A172 (cell line): ENCODE measurements at regions not wholly inside any gene's neighbourhood (a gene's known extent, or its start where the extent isn't known, plus 50 kb on each side); places are given as distances from the start of the nearest gene placed in this dataset.

Experiments
- DNase-seq: peaks from one replicate; pipeline ENCODE4 v3.0.0-alpha.2; 2015; ENCODE audit warnings: low spot score

DNA sequence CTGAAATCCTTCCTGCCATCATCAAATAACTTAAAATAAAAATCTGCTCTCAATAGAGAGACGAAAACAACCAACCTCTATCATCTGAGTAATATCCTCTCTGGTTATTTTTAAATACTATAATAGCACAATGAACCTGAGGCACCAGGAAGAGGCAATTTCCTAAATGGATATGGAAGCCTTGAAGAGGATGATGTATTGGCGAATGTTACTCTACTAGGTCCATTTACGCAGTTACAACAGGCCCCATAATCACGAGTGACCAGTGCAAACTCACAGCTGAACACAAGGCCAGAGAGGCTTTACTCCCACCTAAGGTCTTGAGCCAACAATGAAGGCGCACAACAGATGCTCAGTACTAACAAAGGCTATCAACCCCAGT is 678.8 kb upstream of the NR3C2 start:
- no peak for DNase-seq

DNA sequence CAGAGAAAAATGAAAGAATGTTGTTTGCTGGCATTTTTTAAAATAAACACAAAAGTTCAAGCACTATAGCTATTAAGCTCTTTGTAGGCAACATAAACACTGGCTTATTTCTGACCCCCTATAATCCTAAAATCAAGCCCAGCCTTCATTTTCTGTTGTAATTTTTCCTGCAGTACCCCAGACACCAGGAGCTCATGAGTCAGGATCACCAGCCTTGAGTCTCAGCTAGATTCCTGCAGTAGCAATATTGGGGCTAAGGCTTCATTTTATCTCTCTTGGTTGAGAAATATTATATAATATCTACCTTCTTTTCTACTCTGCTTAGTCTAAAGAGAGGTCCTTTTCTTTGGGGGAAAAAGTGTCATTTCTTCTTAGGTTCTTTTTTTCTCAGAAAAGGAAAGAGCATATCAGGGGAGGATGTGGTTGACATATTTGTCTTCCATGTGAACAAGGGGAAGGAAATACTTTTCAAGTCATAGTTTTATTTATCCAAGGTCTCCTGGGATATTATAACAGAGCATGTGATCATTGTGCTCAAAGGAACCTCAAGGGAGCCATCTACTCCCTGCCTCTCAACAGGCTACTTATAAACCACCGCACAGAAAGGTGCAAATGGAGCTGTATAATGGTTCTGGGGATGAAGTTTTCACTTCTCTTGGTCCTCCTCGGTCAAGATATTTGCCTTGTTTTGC is 678.3 kb upstream of the NR3C2 start:
- DNase-seq = peak; percentile 23

DNA sequence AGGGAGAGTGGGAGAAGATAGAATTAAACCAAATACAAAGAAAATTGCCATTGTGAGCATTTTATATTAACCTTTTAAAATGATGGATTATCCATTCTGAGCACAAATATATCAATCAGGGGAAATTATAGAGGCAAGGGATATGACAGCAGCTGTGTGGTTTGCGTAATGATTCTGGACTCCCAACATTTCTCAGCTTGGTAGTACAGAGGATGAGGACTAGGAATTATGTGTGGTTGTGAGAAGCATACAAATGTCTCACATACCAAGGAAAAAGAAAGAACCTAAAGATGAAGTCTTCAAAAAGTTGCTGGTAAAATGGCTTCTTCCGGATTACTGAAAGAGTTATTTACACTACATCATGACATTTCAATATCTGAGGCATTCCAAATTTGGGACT is 674.6 kb upstream of the NR3C2 start:
- no peak for DNase-seq

DNA sequence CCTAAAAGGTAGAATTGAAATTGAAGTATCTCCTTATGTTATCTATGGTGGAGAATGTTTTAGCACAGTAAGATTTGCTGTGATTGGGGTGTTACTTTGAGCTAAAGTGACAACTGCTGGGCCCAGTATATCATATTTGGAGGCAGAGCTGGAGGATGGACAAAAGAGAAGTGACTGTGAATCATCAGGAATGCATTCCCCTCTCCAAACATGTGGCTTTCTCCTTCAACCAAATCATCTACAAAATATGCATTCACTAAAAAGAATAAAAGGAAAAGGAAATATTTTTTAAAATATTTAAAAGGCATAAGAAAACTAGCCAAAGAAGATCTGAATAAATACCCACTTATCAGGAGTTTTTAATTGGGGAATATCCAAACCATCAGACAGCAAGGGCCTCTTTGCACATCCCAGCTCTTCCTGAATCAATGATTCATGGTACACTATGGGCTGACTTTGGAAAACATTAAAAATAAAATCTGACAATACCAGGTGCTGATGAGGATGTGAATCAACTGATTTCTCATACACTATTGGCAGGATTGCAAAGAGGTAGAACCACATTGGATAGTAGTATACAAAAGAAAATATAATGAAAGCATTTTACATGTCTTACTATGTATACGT is 671.7 kb upstream of the NR3C2 start:
- DNase-seq = peak; percentile 84

DNA sequence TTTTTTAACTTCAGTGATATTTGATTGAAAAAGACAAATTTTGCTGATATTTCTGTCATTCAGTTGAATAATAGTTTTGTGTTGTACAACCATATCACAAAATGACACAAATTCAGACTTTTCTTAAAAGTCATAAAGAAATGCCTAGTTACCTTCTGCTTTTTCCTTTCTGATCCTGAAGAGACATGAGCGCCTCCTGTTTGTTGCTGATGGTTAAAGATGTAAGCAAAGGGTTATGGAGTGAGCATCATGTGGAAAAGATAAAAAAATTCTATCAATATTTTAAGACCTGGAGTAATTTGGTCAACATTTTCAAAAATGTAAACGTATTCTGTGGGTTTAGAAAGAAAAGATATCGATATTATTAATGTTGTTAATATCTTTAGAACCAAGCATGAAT is 669.9 kb upstream of the NR3C2 start:
- DNase-seq = no peak

DNA sequence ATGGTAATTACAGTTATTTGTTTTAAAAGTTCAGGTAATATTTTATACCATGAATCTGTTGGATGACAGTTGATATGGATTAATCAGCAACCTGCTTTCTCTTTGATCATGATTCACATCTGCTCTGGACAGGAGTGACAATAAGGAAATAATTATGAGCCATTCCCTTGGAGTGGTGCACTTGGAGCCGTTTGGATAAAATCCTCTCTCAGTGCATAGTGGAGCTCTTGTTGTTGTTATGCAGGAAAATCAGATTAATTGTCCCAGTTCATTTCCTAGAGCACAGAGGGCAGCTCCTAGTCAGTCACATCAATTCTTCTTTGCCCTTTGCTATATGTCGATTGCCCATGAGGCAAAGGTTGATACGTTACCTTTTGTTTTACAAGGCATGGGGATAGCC is 668.3 kb upstream of the NR3C2 start:
- DNase-seq = no peak

DNA sequence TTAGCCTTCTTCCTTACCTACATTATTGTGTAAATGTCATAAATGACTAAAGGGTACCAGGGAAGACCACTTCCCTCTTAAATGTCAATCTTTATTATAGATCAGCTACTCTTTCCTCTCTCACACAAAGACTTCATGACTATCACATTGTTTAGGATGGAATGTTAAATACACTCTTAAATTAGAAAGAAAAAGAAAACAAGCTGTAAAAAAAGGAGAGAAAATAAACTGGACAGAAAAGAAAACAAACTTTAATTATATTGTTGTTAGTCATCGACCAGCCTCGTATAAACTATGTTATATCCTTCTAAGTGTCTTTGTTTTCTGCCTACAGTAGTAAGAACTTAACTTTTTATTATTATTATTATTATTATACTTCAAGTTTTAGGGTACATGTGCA is 666.4 kb upstream of the NR3C2 start:
- peak; percentile 24 for DNase-seq

DNA sequence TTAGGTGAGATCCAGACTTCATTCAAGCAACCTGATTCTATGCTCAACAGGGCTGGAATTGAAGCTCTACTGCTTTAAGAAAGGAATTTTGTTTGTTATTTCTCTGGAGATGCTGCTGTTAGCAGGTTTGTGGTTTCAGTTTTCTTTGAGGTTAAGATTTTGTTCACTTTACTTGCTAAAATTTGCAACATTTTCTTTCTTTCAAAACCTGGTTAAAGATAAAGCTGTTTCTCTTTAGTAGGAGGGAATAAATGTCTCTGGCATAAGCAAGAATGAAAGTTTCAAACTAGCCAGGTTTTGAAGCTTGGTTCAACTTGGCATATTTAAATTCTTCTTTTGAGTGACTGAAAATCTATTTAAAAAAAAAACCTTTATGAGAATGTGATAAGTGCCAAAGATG is 660.6 kb upstream of the NR3C2 start:
- no peak for DNase-seq

DNA sequence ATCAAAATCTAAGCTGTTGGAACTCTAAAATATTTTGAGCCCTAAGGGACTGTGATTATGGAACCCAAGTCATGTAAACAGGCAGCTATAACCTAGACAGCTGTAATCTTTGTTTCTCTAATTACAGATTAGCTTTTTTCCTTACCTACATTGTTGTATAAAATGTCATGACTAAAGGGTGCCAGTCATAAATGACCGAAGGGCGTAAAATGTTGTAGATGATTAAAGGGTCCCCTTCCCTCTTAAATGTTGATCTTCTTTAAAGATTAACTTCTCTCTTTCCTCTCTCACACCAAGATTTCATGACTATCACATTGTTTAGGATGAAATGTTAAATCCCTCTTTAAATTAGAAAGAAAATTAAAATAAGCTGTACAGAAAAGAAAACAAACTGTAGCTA is 659.4 kb upstream of the NR3C2 start:
- DNase-seq = no peak

DNA sequence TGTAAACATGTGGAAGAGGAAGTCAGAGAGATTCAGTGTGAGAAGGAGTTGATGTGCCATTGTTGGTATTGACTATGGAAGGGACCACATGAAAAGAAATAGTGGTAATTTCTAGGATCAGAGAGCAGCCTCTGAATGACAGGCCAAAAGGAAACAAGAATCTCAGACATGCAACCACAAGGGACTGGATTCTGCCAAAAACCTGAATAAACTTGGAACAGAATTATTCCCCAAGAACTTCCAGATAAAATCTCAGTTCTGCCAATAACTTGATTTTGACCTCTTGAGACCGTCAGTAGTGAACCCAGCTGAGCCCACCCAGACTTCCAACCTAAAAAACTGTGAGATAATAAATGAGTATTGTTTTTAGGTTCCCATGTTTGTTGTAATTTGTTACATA is 653.6 kb upstream of the NR3C2 start:
- no peak for DNase-seq

DNA sequence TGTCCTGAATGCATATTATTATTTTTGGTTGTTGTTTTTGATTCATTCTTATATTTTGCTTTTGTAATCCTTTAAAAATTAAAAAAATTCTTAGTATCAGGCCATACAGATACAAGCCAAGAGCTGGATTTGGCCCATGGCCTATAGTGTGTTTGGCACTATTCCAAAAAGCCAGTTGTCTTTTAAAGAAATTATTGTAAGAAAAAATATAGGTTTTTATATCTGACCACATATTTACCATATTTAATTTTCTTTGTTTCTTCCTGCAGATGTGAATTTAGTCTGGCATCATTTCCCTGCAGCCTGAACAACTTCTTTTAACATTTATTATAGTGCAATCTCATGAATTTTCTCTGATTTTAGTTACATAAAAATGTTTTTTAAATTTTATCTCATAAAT is 652.8 kb upstream of the NR3C2 start:
- no peak for DNase-seq

DNA sequence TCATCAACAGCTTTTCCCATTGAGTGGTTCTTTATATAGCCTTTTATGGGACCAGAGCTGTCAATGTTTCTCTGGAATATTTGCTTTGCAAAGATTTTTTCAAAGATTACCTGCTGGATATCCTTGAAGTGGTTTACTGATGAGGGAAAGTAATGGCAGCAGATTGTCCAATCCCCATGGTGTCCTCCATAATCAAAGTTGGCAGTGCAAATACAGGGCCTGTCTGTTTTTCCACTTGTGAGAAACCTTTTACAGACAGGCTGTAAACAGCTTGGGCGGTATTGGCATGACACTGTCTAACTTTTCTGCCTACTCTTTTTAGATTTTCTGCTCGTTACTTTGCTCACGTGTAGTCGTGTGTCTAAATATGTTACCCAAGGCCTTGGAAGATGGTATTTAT is 641.9 kb upstream of the NR3C2 start:
- DNase-seq = no peak

DNA sequence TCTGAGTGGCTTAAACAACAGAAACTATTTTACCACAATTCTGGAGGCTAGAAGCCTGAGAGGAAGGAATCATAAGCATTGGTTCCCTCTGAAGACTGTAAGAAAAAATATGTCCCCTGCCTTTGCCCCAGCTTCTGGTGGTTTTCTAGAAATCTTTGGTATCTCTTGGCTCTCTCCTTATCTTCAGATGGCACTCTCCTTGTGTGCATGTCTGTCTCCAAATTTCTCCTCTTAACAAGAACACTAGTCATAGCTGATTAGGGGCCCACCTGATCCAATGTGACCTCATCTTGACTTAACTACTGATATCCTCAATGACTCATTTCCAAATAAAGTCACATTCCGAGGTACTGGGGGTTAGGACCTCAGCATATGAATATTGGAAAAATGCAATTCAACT is 635.0 kb upstream of the NR3C2 start:
- peak; percentile 43 for DNase-seq

DNA sequence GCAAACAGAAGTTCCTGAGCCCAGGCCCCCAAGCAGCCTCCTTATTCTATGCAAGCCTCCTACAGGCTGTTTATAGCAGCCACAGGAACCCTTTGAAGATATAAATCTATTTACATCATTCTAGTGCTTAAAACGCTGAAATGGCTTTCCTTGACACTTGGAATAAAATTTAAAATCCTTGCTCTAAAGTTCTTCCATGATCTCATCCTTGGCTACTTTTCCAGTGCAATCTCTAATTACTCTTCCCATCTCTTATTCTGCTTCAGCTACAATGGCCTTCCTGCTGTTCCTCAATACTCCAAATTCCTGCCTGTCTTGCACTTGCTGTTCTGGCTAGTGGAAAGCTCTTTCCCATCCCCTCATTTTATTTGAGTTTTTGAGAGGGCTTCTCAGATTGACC is 634.2 kb upstream of the NR3C2 start:
- no peak for DNase-seq

DNA sequence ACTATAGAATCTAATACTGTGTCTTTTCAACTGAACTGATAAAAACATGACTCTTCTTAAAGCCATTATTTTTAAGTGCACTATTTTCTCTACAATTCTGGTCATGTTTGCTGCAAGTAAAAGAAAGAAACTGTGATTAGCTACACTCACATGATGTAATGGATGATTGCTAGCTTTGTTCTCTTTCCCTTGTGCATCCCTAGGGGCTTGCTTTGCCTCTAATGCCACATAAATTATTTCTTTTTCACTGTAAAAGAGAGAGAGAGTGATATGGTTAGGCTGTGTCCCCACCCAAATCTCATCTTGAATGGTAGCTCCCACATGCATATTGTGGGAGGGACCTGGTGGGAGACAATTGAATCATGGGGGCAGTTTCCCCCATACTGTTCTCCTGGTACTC is 630.2 kb upstream of the NR3C2 start:
- DNase-seq = no peak

DNA sequence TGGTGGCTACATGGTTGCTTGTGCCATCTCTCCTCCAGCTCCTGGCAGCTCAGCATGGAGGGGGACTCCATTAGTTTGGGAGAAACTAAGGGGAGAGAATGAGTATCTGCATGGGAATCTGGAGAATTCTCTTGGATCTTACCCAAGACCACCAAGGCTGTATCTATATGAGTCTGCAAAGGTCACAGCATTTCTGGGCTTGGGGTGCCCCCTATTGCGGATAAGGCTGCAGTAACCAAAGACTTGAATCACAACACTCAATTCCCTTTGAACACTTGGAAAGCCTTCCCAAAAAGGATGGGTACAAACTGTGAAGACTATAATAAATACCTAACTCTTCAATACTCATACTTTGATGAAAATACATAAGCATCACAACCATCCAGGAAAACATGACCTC is 623.5 kb upstream of the NR3C2 start:
- no peak for DNase-seq

DNA sequence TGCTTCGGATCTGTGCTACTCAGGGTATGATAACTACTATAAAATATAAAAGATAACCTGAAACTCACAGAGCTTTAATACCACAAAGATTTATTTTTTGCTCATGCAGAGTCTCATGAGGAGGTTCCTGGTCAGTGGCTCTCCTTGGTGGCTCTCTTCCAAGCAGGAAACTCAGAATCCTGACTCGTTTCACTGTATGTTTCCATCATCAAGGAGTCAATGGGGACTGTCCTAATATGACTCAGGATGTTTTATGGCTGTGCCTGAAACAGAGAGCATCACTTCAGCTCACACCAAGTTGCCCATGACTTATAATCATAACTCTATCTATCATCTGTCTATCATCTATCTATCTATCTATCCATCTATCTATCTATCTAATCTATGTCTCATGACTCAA is 620.8 kb upstream of the NR3C2 start:
- peak; percentile 2 for DNase-seq

DNA sequence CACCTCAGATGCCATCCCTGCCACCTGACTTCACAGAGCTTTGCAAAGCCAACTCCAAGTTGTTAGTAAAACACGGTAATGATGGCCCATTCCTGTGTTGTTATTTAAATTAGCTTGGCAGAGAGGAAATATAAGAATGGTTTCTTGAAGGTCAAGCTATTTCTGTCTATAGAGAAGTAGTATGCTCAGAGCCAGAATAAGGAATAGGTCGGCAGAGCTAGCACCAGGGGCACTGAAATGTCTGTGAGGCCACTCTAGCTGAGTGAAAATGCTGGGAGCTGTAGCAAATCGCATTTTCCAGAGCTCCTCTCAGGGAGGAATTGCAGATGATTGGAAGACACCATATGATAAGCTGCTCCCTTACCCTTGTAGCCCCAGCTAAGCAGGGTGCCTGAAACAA is 615.4 kb upstream of the NR3C2 start:
- no peak for DNase-seq

DNA sequence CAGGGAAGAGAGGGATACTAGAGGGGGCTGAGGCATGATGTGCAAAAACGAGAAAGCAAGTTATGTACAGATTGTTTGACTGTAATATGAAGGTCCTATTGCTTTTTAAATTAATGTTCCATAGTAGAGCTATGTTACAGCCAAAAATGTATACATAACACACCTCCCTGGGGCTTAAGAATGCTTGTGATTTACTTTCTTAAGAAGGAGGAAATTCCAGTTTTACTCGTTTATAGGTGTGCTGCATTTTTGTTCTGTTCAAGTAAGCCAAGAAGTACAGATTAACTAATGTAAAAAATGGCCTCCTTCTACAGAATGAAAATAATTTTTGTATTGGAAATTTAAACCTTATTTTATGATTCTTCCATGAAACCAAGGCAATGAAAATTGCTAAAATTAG is 614.4 kb upstream of the NR3C2 start:
- no peak for DNase-seq

DNA sequence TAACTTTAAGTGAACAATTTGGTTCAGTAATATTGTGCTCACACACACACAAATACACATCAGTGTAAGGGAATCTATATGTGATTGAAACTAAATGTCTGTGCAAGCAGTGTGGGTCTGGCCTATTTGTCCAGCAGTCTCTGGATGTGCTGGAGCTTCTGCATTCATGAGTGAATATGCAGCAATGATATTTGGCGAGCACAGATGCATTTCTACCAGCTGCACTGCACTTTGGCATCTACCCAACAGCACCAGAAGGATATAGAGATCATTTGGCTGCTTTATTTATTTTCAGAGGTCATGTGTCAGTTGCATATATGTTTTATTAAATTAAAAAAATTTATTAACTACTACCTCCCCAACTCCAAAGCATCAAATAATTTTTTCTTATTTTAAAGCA is 613.4 kb upstream of the NR3C2 start:
- DNase-seq = no peak

DNA sequence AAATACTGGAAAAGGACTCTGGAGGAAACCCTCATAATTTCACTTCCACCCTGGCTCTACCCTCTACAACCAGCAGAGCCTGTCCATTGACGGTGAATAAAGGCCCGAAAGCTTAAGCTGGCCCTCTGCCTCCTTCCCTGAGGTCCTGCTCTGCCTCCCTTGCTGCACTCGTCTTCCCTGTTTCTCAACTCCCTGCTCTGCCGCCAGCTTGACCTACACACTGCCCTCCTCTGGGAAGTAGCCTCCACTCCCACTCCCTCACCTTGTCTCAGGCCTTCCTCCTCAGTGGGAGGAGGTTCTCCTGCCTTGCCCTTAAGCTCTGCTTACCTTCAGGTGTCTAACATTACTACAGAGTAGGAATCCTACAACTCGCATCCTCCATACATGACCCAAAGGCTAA is 608.6 kb upstream of the NR3C2 start:
- DNase-seq = no peak

DNA sequence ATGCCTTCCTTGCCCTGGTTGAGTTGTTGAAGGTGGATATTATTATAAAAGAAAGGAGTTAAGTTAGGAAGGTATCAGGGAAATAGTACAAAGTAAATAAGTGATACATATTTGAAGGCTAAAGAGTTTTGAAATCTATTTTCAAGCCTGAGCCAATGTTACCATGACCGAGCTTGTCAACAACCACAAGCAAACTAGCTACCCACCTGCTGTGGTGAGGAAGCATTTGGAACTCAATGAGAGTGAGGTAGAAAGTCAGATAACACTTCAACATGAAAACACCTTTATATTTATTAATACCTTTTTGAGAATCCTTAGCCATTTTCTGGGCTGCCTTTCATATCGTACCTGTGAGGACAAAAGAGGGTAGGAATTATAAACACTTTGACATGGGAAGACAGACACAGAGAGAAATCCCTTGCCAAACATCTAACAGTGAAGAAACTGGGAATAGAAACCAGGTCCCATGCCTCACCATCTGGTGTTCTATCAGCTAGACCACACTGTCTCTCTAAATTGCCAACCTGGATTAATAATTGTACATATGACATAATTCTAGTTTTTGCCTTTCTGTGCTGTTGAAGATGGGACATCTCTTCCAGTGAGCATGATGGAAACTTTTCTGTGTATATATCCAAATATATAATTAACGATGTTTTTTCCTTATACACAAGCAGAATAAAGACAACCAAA is 606.4 kb upstream of the NR3C2 start:
- DNase-seq = no peak

DNA sequence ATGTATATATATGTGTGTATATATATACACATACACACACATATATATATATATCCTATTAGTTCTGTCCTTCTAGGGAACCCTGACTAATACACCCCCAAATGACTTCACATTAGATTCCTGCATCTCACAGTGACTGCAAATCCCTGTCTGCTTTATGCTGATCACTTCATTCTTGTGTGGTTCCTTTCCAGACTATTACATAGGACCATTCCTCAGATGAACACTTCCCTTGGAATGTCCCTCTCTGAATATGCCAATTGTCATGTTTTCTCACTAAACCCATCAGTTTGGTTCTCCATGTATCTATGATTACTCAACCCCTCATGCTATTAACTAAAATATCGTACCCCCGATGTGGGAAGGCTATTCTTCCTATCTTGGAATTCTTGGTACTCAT is 605.2 kb upstream of the NR3C2 start:
- DNase-seq = no peak

DNA sequence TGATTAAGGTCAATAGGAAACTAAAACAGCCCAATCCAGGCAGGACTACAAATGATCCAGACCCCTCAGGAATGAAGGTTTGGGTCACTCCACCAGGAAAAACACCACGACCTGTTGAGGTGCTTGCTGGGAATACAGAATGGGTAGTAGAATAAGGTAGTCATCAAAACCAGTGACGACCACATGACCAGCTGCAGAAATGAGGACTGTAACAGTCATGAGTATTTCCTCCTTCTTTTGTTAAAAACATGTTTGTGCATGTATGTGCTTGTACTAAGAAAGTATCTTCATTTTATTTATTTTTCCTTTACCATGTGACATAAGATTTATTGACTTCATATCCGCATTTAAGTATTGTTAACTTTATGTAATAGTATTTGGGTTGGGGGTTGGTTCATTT is 603.5 kb upstream of the NR3C2 start:
- DNase-seq = no peak
